Liver (tissue), 8 donors: ENCODE measurements at regions not wholly inside any gene's neighbourhood (a gene's known extent, or its start where the extent isn't known, plus 50 kb on each side); places are given as distances from the start of the nearest gene placed in this dataset.

Experiments used
- DNase-seq: peaks from one replicate; pipeline ENCODE4 v3.0.0-alpha.2; 2017; ENCODE audit warnings: low spot score
- H3K27ac ChIP-seq, 2 donors: one replicate each; pipeline ENCODE4 v1.7.0; 2013; ENCODE audit warnings: inconsistent platforms in 2 of 2, low read length in 2 of 2, control low read depth in 1 of 2, low read depth in 1 of 2, mild to moderate bottlenecking in 1 of 2
- H3K27me3 ChIP-seq, 4 donors: one replicate each; pipeline versions ENCODE4 v1.6.1 to v1.7.0; 2013; ENCODE audit warnings: low read length in 3 of 4, inconsistent platforms in 1 of 4, mild to moderate bottlenecking in 1 of 4, moderate library complexity in 1 of 4; ENCODE audit not compliant: control insufficient read depth in 4 of 4, insufficient read depth in 4 of 4
- H3K36me3 ChIP-seq, 4 donors: one replicate each; pipeline versions ENCODE4 v1.6.1 to v1.7.0; 2013; ENCODE audit warnings: low read length in 3 of 4, mild to moderate bottlenecking in 3 of 4, low read depth in 1 of 4, moderate library complexity in 1 of 4; ENCODE audit not compliant: control insufficient read depth in 4 of 4, insufficient read depth in 3 of 4
- H3K4me1 ChIP-seq, 4 donors: one replicate each; pipeline versions ENCODE4 v1.6.1 to v1.7.0; 2013; ENCODE audit warnings: low read length in 3 of 4, mild to moderate bottlenecking in 3 of 4, moderate library complexity in 1 of 4; ENCODE audit not compliant: control insufficient read depth in 4 of 4, insufficient read depth in 4 of 4
- H3K4me3 ChIP-seq, 3 donors: one replicate each; pipeline versions ENCODE4 v1.6.1 to v1.7.0; 2013; ENCODE audit warnings: low read length in 3 of 3, control low read depth in 1 of 3, low read depth in 1 of 3, mild to moderate bottlenecking in 1 of 3
- H3K9ac ChIP-seq, 2 donors: one replicate each; pipeline ENCODE4 v1.7.0; 2013; ENCODE audit warnings: low read length in 2 of 2, mild to moderate bottlenecking in 2 of 2, moderate library complexity in 2 of 2, control low read depth in 1 of 2, low read depth in 1 of 2
- H3K9me3 ChIP-seq, 4 donors: one replicate each; pipeline versions ENCODE4 v1.6.1 to v1.7.0; 2013; ENCODE audit warnings: low read length in 3 of 4; ENCODE audit not compliant: control insufficient read depth in 4 of 4
- EGR1 ChIP-seq, 2 donors: IDR thresholded peaks; 2 replicates each; pipeline ENCODE4 v1.6.1; 2016 to 2018; ENCODE audit warnings: antibody characterized with exemption in 2 of 2, low read depth in 2 of 2
- FOXA2 ChIP-seq: IDR thresholded peaks from 2 replicates; pipeline ENCODE4 v1.6.1; 2016; ENCODE audit warnings: antibody characterized with exemption
- GABPA ChIP-seq, 2 donors: IDR thresholded peaks in 1 of 2; conservative IDR thresholded peaks in 1 of 2; 2 replicates each; pipeline ENCODE4 v1.6.1; 2016; ENCODE audit warnings: antibody characterized with exemption in 2 of 2, mild to moderate bottlenecking in 1 of 2, moderate library complexity in 1 of 2
- HNF4A ChIP-seq, 2 donors: conservative IDR thresholded peaks; 2 replicates each; pipeline ENCODE4 v1.6.1; 2016; ENCODE audit warnings: antibody characterized with exemption in 2 of 2, mild to moderate bottlenecking in 2 of 2
- RAD21 ChIP-seq, 2 donors: IDR thresholded peaks; 2 replicates each; pipeline ENCODE4 v1.6.1; 2016; ENCODE audit warnings: antibody characterized with exemption in 2 of 2, mild to moderate bottlenecking in 2 of 2
- TAF1 ChIP-seq: conservative IDR thresholded peaks from 2 replicates; pipeline ENCODE4 v1.6.1; 2016; ENCODE audit warnings: antibody characterized with exemption, mild to moderate bottlenecking
- YY1 ChIP-seq: IDR thresholded peaks from 2 replicates; pipeline ENCODE4 v1.6.1; 2016; ENCODE audit warnings: antibody characterized with exemption, mild to moderate bottlenecking
- WGBS: extraction: QIAGEN DNeasy Blood & Tissue Kit; methylation state at CpG from one replicate; pipeline ENCODE4 v1.1.7; 2013; 5-methylcytosine and 5-hydroxymethylcytosine counted together
- TF ChIP-seq, protein P1 (sequence below): IDR thresholded peaks from 2 replicates; pipeline ENCODE4 v1.6.1; 2016; ENCODE audit warnings: antibody characterized with exemption
- TF ChIP-seq, protein P2 (sequence below): fragments of 150-350 bp; IDR thresholded peaks from 2 replicates; pipeline ENCODE4 v1.5.1; 2017; ENCODE audit warnings: improper control_type of control experiment, low read depth, low read length; ENCODE audit not compliant: missing input control
- TF ChIP-seq, protein P3 (sequence below): IDR thresholded peaks from 2 replicates; pipeline ENCODE4 v1.6.1; 2016; ENCODE audit warnings: antibody characterized with exemption
- TF ChIP-seq, protein P4 (sequence below): IDR thresholded peaks from 2 replicates; pipeline ENCODE4 v1.6.1; 2016; ENCODE audit warnings: antibody characterized with exemption, mild to moderate bottlenecking
- TF ChIP-seq, protein P5 (sequence below): IDR thresholded peaks from 2 replicates; pipeline ENCODE4 v1.6.1; 2016; ENCODE audit warnings: antibody characterized with exemption
- donor health status: healthy.
- donor health status: healthy.
- donor health status: healthy.
- donor health status: healthy.
- donor health status: healthy.

DNA sequence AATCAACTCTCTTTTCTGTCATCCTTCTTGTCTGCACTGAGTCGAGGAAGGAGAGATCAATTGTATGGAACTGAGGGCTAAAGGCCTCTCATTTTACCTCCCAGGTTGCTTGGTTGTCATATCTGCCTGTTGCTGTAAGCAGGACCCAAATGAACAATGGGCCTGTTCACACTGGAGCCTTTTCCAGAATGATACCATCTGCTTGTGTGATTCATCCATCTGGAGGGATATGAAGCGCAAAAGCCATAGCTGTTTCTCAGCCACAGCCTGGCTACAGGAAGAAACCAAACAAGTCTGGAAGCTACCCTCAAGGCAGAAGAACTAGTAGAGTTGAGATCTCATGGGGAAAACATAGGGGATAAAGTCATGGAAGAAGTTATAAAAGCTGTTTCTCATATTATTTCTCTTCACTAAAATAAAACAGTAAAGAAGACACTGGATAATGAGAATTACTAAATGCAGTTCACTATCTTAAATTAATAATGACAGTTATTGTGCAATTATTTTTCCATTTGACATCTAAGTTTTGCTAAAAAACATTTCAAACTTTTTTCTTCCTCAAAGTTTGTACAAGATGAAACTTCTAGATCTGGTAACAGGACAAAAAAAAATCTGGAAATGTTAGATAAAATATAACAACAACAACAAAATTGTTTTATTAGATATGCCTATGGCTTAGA lies 106.3 kb downstream of the SPTSSA start:
- no peaks in the 10 kb centered on the region for H3K27me3 ChIP-seq
- WGBS: 83% methylated on average over 2 of the region's 2 CpGs

DNA sequence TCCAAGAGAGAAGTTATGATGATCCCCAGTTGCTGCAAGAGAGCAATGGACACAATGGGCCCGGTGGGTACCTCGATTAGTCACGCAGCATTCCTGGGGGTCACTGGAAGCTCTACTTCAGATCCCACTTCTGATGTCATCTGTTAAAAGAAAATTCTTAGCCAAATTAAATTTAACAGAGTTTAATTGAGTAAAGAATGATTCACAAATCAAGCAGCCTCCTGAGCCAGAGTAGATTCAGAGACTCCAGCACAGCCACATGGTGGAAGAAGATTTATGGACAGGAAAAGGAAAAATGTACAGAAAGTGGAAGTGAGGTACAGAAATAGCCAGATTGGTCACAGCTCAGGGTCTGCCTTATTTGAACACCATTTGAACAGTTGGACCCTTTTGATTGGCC lies 107.5 kb downstream of the SPTSSA start:
- WGBS: 98% methylated on average over 3 of the region's 3 CpGs
- H3K4me1 ChIP-seq: peaks cover 0 to 1% (median 0%) of the 10 kb centered on the region in 4 donors
- H3K4me3 ChIP-seq: no peak overlapping the region
- no peaks in the 10 kb centered on the region for H3K27me3 ChIP-seq
- TF ChIP-seq GABPA (IDR thresholded peaks at IDR 0.05 in 1 of 2, conservative IDR thresholded peaks at IDR 0.05 in 1 of 2) (no peak), TAF1 (no peak), RAD21 (IDR thresholded peaks at IDR 0.05) (no peak), FOXA2 (no peak), YY1 (no peak)
- TF ChIP-seq, protein P1, sequence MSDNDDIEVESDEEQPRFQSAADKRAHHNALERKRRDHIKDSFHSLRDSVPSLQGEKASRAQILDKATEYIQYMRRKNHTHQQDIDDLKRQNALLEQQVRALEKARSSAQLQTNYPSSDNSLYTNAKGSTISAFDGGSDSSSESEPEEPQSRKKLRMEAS: no peak
- TF ChIP-seq, protein P2, sequence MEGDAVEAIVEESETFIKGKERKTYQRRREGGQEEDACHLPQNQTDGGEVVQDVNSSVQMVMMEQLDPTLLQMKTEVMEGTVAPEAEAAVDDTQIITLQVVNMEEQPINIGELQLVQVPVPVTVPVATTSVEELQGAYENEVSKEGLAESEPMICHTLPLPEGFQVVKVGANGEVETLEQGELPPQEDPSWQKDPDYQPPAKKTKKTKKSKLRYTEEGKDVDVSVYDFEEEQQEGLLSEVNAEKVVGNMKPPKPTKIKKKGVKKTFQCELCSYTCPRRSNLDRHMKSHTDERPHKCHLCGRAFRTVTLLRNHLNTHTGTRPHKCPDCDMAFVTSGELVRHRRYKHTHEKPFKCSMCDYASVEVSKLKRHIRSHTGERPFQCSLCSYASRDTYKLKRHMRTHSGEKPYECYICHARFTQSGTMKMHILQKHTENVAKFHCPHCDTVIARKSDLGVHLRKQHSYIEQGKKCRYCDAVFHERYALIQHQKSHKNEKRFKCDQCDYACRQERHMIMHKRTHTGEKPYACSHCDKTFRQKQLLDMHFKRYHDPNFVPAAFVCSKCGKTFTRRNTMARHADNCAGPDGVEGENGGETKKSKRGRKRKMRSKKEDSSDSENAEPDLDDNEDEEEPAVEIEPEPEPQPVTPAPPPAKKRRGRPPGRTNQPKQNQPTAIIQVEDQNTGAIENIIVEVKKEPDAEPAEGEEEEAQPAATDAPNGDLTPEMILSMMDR: no peak
- H3K9me3 ChIP-seq: no peaks in the 10 kb centered on the region
- H3K9ac ChIP-seq: no peak overlapping the region
- H3K27ac ChIP-seq: no peak overlapping the region
- DNase-seq: no peak
- H3K36me3 ChIP-seq: no peaks in the 10 kb centered on the region

More for the DNA sequence above, 106.3 kb downstream of the SPTSSA start:
- TF ChIP-seq, protein P3, sequence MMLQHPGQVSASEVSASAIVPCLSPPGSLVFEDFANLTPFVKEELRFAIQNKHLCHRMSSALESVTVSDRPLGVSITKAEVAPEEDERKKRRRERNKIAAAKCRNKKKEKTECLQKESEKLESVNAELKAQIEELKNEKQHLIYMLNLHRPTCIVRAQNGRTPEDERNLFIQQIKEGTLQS: no peak
- TF ChIP-seq YY1: no peak
- TF ChIP-seq, protein P4, sequence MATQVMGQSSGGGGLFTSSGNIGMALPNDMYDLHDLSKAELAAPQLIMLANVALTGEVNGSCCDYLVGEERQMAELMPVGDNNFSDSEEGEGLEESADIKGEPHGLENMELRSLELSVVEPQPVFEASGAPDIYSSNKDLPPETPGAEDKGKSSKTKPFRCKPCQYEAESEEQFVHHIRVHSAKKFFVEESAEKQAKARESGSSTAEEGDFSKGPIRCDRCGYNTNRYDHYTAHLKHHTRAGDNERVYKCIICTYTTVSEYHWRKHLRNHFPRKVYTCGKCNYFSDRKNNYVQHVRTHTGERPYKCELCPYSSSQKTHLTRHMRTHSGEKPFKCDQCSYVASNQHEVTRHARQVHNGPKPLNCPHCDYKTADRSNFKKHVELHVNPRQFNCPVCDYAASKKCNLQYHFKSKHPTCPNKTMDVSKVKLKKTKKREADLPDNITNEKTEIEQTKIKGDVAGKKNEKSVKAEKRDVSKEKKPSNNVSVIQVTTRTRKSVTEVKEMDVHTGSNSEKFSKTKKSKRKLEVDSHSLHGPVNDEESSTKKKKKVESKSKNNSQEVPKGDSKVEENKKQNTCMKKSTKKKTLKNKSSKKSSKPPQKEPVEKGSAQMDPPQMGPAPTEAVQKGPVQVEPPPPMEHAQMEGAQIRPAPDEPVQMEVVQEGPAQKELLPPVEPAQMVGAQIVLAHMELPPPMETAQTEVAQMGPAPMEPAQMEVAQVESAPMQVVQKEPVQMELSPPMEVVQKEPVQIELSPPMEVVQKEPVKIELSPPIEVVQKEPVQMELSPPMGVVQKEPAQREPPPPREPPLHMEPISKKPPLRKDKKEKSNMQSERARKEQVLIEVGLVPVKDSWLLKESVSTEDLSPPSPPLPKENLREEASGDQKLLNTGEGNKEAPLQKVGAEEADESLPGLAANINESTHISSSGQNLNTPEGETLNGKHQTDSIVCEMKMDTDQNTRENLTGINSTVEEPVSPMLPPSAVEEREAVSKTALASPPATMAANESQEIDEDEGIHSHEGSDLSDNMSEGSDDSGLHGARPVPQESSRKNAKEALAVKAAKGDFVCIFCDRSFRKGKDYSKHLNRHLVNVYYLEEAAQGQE: no peak
- TF ChIP-seq, protein P5, sequence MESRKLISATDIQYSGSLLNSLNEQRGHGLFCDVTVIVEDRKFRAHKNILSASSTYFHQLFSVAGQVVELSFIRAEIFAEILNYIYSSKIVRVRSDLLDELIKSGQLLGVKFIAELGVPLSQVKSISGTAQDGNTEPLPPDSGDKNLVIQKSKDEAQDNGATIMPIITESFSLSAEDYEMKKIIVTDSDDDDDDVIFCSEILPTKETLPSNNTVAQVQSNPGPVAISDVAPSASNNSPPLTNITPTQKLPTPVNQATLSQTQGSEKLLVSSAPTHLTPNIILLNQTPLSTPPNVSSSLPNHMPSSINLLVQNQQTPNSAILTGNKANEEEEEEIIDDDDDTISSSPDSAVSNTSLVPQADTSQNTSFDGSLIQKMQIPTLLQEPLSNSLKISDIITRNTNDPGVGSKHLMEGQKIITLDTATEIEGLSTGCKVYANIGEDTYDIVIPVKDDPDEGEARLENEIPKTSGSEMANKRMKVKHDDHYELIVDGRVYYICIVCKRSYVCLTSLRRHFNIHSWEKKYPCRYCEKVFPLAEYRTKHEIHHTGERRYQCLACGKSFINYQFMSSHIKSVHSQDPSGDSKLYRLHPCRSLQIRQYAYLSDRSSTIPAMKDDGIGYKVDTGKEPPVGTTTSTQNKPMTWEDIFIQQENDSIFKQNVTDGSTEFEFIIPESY: no peak
- no peak for TF ChIP-seq TAF1
- TF ChIP-seq HNF4A (conservative IDR thresholded peaks at IDR 0.05): no peak
- no peak for TF ChIP-seq FOXA2
- TF ChIP-seq EGR1 (IDR thresholded peaks at IDR 0.05; ENCODE audit: low read depth in 2 of 2): no peak
- no peak overlapping the region for H3K4me3 ChIP-seq
- H3K36me3 ChIP-seq: no peaks in the 10 kb centered on the region
- no peak overlapping the region for H3K9ac ChIP-seq
- H3K27ac ChIP-seq: no peak overlapping the region
- no peak for DNase-seq
- no peaks in the 10 kb centered on the region for H3K9me3 ChIP-seq
- peaks cover 0 to 1% (median 0%) of the 10 kb centered on the region in 4 donors for H3K4me1 ChIP-seq
